BLaER1 treated with 17β-estradiol and CSF1 and Interleukin-3, amounts not matched to agents 10 nM and 100 nM (cell line): ENCODE measurements at regions not wholly inside any gene's neighbourhood (a gene's known extent, or its start where the extent isn't known, plus 50 kb on each side); places are given as distances from the start of the nearest gene placed in this dataset.

Source experiments
- H3K27ac ChIP-seq, 11 experiments: shearing (Covaris generic); formaldehyde crosslinking; 2 replicates each; pipeline ENCODE4 v1.8.1; 2022
- H3K27me3 ChIP-seq, 11 experiments: shearing (Covaris generic); formaldehyde crosslinking; 2 replicates each; pipeline ENCODE4 v1.8.1; 2022
- H3K36me3 ChIP-seq, 11 experiments: shearing (Covaris generic); formaldehyde crosslinking; 2 replicates each; pipeline ENCODE4 v1.8.1; 2022
- H3K4me1 ChIP-seq, 10 experiments: shearing (Covaris generic); formaldehyde crosslinking; 2 replicates each; pipeline ENCODE4 v1.8.1; 2022
- H3K4me2 ChIP-seq, 11 experiments: shearing (Covaris generic); formaldehyde crosslinking; 2 replicates each; pipeline ENCODE4 v1.8.1; 2022
- H3K4me3 ChIP-seq, 10 experiments: shearing (Covaris generic); formaldehyde crosslinking; 2 replicates each; pipeline ENCODE4 v1.8.1; 2022
- H3K9ac ChIP-seq, 11 experiments: shearing (Covaris generic); formaldehyde crosslinking; 2 replicates each; pipeline ENCODE4 v1.8.1; 2022
- H3K9me3 ChIP-seq, 11 experiments: shearing (Covaris generic); formaldehyde crosslinking; replicated peaks in 1 of 11; 2 replicates each; pipeline ENCODE4 v1.8.1; 2022
- H4K20me1 ChIP-seq, 11 experiments: shearing (Covaris generic); formaldehyde crosslinking; 2 replicates each; pipeline ENCODE4 v1.8.1; 2022
- Cebpa-rat ChIP-seq, 11 experiments: shearing (Covaris generic); IDR thresholded peaks; 2 replicates each; pipeline ENCODE4 v1.8.1; 2022

DNA sequence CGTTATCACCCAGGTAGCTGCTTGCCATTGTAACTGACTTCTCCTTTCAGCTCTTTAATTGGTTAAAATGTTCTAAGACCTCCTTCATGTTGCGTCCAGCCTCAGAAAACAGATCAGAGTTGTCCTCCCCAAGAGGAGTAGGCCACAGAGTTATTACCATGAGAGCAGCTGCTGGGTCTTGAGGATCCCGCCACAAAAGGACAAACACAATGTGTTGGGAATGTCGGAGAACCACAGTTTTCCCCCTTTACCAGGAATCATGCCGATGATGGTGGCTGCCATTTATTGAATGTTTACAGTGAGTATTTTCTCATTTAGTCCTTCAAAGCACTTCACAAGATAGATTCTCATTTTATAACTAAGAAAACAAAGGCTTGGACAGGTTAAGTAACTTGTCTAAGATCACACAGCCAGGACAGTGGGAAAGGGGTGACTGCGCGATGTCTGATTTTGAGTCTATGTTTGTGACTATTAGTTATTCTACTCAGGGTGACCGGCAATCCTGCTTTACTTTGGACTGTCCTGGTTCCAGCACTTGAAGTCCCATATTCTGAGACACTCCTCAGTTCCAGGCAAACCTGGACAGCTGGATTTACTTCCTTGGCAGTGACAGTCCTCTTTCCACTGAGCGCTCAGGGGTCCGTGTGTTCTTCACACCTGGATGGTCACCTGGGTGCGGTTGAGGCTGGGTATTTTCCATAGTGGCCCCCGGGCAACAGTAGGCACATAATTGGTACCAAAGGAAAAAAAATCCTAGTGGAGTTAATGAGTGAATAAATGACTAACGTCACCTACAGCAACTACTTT is 93.6 kb downstream of the LIPG start:
- TF ChIP-seq Cebpa-rat (IDR thresholded peaks at IDR 0.05), result no peak
- Histone ChIP-seq H3K4me2 (no peak overlapping the region), H3K27ac (no peak overlapping the region), H3K27me3 (no peaks in the 10 kb centered on the region), H3K36me3 (no peaks in the 10 kb centered on the region), H3K4me3 (no peak overlapping the region), H3K4me1 (no peaks in the 10 kb centered on the region), H3K9me3 (no peaks in the 10 kb centered on the region), H4K20me1 (no peaks in the 10 kb centered on the region), H3K9ac (no peak overlapping the region)

DNA sequence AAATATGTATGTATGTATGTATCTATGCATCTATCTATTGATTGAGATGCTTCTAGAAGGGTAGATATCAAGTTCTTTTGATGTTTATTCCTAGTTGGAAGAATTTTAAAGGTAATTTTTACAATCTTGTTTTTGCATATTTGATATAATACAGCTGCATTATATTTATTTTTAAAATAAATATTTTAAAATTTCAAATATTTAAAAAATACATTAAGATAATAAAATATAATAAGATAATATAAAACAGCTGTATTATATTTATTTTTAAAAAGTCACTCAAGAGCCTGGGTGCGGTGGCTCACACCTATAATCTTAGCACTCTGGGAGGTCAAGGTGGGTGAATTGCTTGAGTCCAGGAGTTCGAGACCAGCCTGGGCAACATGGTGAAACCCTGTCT is 92.5 kb downstream of the LIPG start:
- no peak overlapping the region for H3K4me3 ChIP-seq
- no peaks in the 10 kb centered on the region for H3K27me3 ChIP-seq
- TF ChIP-seq Cebpa-rat (IDR thresholded peaks at IDR 0.05), result no peak
- H3K4me2 ChIP-seq, result no peak overlapping the region
- H3K9ac ChIP-seq, result no peak overlapping the region
- no peak overlapping the region for H3K27ac ChIP-seq
- H4K20me1 ChIP-seq, result no peaks in the 10 kb centered on the region
- no peaks in the 10 kb centered on the region for H3K4me1 ChIP-seq
- H3K36me3 ChIP-seq, result no peaks in the 10 kb centered on the region
- H3K9me3 ChIP-seq, result no peaks in the 10 kb centered on the region

DNA sequence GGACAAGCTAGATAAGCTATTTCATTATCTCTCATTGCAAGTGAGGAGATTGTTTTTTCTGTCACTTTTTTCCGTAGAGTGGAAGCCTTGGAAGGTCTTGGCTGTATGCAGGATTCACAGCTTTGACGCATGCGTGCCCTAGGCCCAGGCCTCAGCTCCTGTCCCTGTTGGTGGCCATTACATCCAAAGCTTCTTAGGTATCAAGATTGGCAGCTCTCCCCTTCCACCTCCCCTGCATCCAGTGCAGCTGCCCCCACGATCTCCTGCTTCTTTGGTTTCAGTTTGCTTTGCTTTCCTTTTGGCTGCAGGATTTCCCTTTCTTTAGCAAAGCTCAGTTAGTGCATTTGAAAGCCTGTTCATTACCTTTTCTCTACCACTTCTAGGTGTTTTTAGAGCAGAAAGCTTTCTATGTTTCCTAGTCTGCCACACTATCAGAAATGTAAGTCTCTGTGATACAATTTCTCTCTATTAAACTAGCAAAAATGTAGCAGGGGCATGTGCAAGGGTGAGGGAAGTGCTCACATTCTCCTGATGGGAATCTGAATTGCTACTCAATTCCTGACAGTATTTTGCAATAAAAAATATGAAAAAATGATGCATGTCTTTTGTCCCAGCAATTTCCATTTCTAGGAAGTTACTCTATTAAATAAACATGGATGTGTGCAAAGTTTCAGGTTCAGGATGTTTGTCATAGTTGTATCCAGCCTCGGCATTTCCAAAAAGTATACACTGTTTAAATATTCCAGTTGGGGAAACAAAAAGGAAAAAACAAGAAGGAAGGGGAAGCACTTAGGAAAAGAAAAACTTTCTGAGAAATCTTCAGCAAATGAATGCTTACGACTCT is 91.2 kb downstream of the LIPG start:
- H3K4me1 ChIP-seq, result no peaks in the 10 kb centered on the region
- H3K9me3 ChIP-seq, result no peaks in the 10 kb centered on the region
- H4K20me1 ChIP-seq, result no peaks in the 10 kb centered on the region
- H3K36me3 ChIP-seq, result no peaks in the 10 kb centered on the region
- H3K27ac ChIP-seq, result no peak overlapping the region
- H3K4me2 ChIP-seq, result no peak overlapping the region
- no peak overlapping the region for H3K4me3 ChIP-seq
- no peaks in the 10 kb centered on the region for H3K27me3 ChIP-seq
- no peak overlapping the region for H3K9ac ChIP-seq
- TF ChIP-seq Cebpa-rat (IDR thresholded peaks at IDR 0.05), result no peak

DNA sequence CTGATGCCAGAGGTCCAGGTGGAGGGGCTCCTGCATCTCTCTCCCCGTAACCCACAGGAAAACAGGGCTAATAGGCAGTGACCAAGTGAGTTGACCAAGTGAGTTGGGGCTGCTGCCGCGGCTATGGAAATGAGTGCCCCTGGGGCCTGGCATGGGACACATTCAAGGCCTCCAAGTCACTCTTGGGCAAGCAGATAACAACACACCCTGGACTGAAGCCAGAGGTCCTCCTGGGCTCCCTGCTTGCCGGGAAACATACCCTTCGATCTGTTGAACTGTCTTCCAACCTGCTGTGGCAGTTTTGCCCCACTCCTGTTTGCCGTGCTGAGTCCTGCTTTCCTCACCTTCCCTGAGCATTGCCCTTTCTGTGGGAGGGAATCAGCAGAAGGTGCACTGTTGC is 89.2 kb downstream of the LIPG start:
- no peak overlapping the region for H3K27ac ChIP-seq
- H4K20me1 ChIP-seq, result no peaks in the 10 kb centered on the region
- no peaks in the 10 kb centered on the region for H3K27me3 ChIP-seq
- H3K4me1 ChIP-seq, result no peaks in the 10 kb centered on the region
- no peak overlapping the region for H3K9ac ChIP-seq
- no peaks in the 10 kb centered on the region for H3K36me3 ChIP-seq
- no peak for TF ChIP-seq Cebpa-rat (IDR thresholded peaks at IDR 0.05)
- no peak overlapping the region for H3K4me3 ChIP-seq
- no peaks in the 10 kb centered on the region for H3K9me3 ChIP-seq
- H3K4me2 ChIP-seq, result no peak overlapping the region

DNA sequence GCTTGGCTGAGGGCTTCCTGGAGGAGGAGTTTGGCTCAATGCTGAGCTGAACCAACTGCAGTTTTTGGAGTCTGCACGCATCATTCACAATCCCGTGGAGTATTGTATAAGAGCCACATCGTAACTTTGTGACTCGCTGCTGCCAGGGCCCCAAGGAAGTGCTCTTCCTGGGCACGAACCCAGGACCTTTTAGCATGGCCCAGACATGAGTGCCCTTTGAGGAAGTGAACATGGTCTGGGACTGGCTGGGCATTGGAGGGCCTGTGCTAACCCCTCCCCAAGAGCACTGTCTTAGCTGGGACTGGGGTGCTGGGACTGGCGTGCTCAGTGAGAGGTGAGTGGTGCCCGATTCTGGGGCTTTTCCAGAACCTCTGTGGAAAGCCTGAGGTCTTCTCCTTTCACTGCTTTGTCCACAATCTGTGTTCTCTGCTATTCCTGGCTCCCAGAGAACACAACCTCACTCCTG is 88.6 kb downstream of the LIPG start:
- Histone ChIP-seq H3K9ac (no peak overlapping the region), H3K4me1 (no peaks in the 10 kb centered on the region), H4K20me1 (no peaks in the 10 kb centered on the region), H3K9me3 (no peaks in the 10 kb centered on the region), H3K36me3 (no peaks in the 10 kb centered on the region), H3K4me2 (no peak overlapping the region), H3K27ac (no peak overlapping the region), H3K27me3 (no peaks in the 10 kb centered on the region), H3K4me3 (no peak overlapping the region)
- TF ChIP-seq Cebpa-rat (IDR thresholded peaks at IDR 0.05), result no peak

DNA sequence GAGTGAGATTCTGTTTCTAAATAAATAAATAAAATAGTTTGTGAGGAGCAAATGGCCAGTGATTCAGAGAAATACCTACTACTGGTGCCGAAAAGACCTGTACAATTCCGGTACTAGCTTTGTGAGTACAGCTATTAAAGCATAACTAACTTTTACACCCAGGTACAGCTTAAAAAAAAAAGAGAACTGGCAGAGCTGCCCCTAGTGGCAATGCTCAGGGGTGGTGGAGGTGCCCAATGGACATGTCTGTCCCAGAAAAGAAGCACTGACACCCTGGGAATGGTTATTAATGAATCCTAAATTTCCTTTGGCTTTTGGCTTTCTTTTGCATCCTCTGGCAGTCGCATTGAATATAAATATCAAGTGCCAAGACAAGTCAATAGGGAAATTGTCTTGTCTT is 87.0 kb downstream of the LIPG start:
- H3K27ac ChIP-seq, result no peak overlapping the region
- no peak overlapping the region for H3K9ac ChIP-seq
- no peaks in the 10 kb centered on the region for H3K9me3 ChIP-seq
- H4K20me1 ChIP-seq, result no peaks in the 10 kb centered on the region
- no peaks in the 10 kb centered on the region for H3K4me1 ChIP-seq
- no peak overlapping the region for H3K4me2 ChIP-seq
- no peak for TF ChIP-seq Cebpa-rat (IDR thresholded peaks at IDR 0.05)
- no peaks in the 10 kb centered on the region for H3K36me3 ChIP-seq
- no peaks in the 10 kb centered on the region for H3K27me3 ChIP-seq
- no peak overlapping the region for H3K4me3 ChIP-seq
